Astrocyte of the spinal cord (primary cell): ENCODE measurements at regions not wholly inside any gene's neighbourhood (a gene's known extent, or its start where the extent isn't known, plus 50 kb on each side); places are given as distances from the start of the nearest gene placed in this dataset.

ENCODE experiments used
- DNase-seq: peaks from one replicate; pipeline ENCODE4 v3.0.0; 2011; ENCODE audit warnings: low read depth, low spot score
- H3K4me3 ChIP-seq: 2 replicates; pipeline ENCODE4 v1.5.1; 2011; ENCODE audit warnings: low read depth, mild to moderate bottlenecking, low read length, moderate library complexity
- CTCF ChIP-seq: IDR thresholded peaks from 2 replicates; pipeline ENCODE4 v1.5.1; 2012; ENCODE audit warnings: low read depth, mild to moderate bottlenecking, low read length, inconsistent platforms
- in situ Hi-C: cut with HindIII; loops from 2 replicates; pipeline ENCODE4 v1.10.0; 2017; ENCODE audit warnings: low sequenced_read_pairs

DNA sequence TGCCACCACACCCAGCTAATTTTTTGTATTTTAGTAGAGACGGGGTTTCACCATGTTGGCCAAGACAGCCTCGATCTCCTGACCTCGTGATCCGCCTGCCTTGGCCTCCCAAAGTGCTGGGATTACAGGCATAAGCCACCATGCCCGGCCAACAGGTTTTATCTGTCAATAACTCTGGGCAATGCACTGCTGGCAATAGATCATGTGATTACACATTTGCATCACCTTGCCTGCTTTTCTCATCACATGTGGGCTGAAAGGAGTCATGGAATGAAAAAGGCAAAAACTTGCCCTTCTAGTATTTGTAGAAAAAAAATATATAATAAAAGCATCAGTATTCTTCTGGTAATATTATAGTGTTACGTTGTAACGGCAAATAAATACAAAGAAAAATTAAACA lies 164.5 kb downstream of the NHLRC3 start:
- no peak overlapping the region for H3K4me3 ChIP-seq
- TF ChIP-seq CTCF, result no peak
- in situ Hi-C loops, result no loop called here
- no peak for DNase-seq

DNA sequence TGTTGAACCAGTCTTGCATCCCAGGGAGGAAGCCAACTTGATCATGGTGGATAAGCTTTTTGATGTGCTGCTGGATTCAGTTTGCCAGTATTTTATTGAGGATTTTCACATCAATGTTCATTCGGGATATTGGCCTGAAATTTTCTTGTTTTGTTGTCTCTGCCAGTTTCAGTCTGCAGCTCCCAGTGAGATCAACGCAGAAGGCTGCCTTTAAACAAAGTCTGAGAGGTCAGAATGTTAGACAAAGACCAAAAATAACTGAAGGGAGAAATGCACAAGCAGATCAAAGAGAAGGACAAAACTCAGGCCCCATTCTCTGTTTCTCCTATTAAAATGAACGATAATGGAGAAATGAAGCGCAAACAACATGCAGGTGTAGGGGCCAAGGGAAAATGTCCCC lies 170.4 kb downstream of the NHLRC3 start:
- H3K4me3 ChIP-seq, result no peak overlapping the region
- in situ Hi-C loops, result no loop called here
- DNase-seq, result no peak
- no peak for TF ChIP-seq CTCF

DNA sequence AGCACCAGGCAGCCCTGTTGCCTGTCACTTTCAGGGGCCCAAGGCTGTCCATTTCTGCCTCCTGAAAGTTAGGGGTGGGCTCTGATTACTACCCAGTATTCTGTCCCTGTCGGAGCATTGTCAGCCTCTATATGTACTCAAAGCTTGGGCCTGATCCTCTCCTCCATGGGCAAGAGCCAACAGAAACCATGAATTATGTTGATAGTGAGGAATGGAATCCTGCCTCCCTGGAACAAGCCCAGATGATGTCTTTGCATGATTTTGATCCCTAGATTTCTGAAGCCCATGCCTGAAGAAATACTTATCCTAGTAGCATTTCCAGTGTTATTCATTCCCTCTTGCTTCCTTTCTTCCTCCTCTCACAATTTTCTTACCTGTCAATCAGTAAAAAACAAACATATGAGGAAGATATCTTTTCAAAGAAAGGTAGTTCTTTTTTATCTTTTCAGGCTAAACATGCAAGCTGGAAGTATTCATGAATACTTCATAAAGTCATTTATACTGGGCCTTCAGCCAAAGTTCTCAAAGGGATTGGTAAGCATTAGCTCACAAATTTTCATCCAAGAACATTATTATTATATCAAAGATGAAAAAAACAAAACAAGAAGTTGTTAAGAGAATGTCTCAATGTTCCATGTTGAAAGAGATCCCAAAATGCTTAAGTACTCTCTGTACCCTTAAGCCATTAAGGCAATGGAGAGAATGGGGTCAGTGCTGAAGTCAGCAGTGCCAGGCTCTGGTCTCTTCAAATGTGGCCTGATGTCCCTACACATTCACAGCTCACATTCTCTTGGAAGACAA lies 171.7 kb downstream of the NHLRC3 start:
- no peak overlapping the region for H3K4me3 ChIP-seq
- no peak for TF ChIP-seq CTCF
- in situ Hi-C loops, result no loop called here
- no peak for DNase-seq

DNA sequence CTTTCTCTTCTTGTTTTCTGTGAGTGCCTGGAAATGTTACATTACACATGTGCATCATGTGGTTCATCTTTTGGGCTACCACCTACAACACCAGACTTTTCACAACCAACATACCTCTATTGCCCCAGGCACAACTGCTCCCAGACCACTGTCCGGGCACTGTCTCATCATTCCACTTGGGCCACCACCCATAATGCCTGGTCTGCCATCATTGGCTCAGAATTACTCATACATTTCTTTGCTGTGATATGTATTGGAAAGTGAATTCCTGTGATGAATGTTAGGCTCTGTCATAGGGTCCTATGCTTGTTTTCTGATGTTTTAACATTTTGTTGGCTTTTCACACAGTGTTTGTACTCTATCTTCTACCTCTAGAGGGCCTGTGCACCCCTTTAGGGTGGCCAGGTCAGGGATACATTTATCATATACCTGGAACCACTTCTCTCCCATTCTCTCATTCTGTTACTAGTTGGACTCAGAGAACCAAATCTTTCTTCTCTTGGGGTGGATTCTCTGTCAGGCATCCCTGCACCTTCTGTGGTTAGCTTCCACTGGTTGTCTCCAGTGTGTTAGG lies 172.8 kb downstream of the NHLRC3 start:
- in situ Hi-C loops, result no loop called here
- TF ChIP-seq CTCF, result no peak
- no peak overlapping the region for H3K4me3 ChIP-seq
- DNase-seq, result no peak

DNA sequence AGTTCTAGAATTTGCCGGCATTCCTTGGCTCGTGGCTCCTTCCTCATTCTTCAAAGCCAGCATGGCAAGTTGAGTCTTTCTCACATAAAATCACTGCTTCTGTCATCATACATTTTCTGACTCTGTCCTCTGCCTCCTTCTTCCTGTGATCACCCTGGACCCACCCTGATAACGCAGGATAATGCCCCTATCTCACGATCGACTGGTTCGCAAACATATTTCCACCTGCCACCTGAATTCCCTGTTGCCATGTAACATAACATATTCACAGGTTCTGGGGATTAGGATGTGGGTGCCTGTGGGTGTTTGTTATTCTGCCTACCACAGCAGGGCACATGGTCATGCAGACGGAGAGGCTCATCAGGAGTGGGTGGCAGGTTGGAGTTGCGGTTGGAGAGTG lies 177.7 kb downstream of the NHLRC3 start:
- DNase-seq, result no peak
- in situ Hi-C loops, result no loop called here
- TF ChIP-seq CTCF, result no peak
- H3K4me3 ChIP-seq, result no peak overlapping the region

GRCh38 chr13:39217471-39217870 lies 179.2 kb downstream of the NHLRC3 start:
- no peak overlapping the region for H3K4me3 ChIP-seq
- in situ Hi-C loops, result no loop called here
- no peak for TF ChIP-seq CTCF
- no peak for DNase-seq
